HG03460 (cell line): ENCODE measurements at regions not wholly inside any gene's neighbourhood (a gene's known extent, or its start where the extent isn't known, plus 50 kb on each side); places are given as distances from the start of the nearest gene placed in this dataset.
"Not testable (repeated sequence)": the region's sequence is repeated elsewhere in the genome, so short reads cannot be mapped to it uniquely, and the experiment has no call there.

Source experiments
- ATAC-seq: cut with Tn5 transposase; IDR thresholded peaks from one replicate; pipeline ENCODE4 v1.9.1; 2021; ENCODE audit not compliant: unreplicated experiment

GRCh38 chr1:170375082-170375723 is 156.8 kb upstream of the GORAB start:
- no peak for ATAC-seq

- peak; percentile 25 for ATAC-seq
Measured at GRCh38 chr1:170376801-170377385, 155.1 kb upstream of the GORAB start.

- ATAC-seq: peak; percentile 86
Measured at GRCh38 chr1:170377440-170377839, 154.5 kb upstream of the GORAB start.

GRCh38 chr1:170377896-170378634 is 153.9 kb upstream of the GORAB start:
- no peak for ATAC-seq

GRCh38 chr1:170385750-170386149 is 146.2 kb upstream of the GORAB start:
- ATAC-seq: no peak

- ATAC-seq: no peak
Measured at GRCh38 chr1:170388489-170388888, 143.5 kb upstream of the GORAB start.

GRCh38 chr1:170395149-170395548 is 136.8 kb upstream of the GORAB start:
- ATAC-seq: no peak

GRCh38 chr1:170397061-170397460 is 134.9 kb upstream of the GORAB start:
- ATAC-seq: no peak

- ATAC-seq: no peak
Measured at GRCh38 chr1:170402476-170403311, 129.3 kb upstream of the GORAB start.

- no peak for ATAC-seq
Measured at GRCh38 chr1:170407138-170407537, 124.8 kb upstream of the GORAB start.

- no peak for ATAC-seq
Measured at GRCh38 chr1:170407581-170407980, 124.4 kb upstream of the GORAB start.

- no peak for ATAC-seq
Measured at GRCh38 chr1:170410401-170411166, 121.4 kb upstream of the GORAB start.

- no peak for ATAC-seq
Measured at GRCh38 chr1:170414989-170415709, 116.8 kb upstream of the GORAB start.

GRCh38 chr1:170415710-170416372 is 116.1 kb upstream of the GORAB start:
- ATAC-seq: no peak

GRCh38 chr1:170424346-170424745 is 107.6 kb upstream of the GORAB start:
- no peak for ATAC-seq

- no peak for ATAC-seq
Measured at GRCh38 chr1:170426596-170426995, 105.4 kb upstream of the GORAB start.

GRCh38 chr1:170427002-170427401 is 105.0 kb upstream of the GORAB start:
- not testable (repeated sequence) for ATAC-seq

- ATAC-seq: no peak
Measured at GRCh38 chr1:170436928-170437327, 95.0 kb upstream of the GORAB start.

GRCh38 chr1:170445096-170445495 is 86.9 kb upstream of the GORAB start:
- ATAC-seq: no peak
